ENCODE measurements at regions not wholly inside any gene's neighbourhood (a gene's known extent, or its start where the extent isn't known, plus 50 kb on each side); places are given as distances from the start of the nearest gene placed in this dataset.

GRCh38 chr1:86226204-86226603, 69.6 kb upstream of the COL24A1 start:
- no peak for DNase-seq (ENCODE audit: extremely low spot score)
- ChIA-PET POLR2A (no interaction called here), CTCF (interaction anchor here (1.0 to 1.5 kb wide), 2 partner anchors 8 to 11 kb away, joined by 3 read pairs; no protein-coding TSS in a partner anchor)
- TF ChIP-seq CTCF (IDR thresholded peaks at IDR 0.05; ENCODE audit: control extremely low read depth, extremely low read depth, low read depth, missing control alignments), result no peak

- TF ChIP-seq CTCF (IDR thresholded peaks at IDR 0.05; ENCODE audit: control extremely low read depth, extremely low read depth, low read depth, missing control alignments), result no peak
- POLR2A ChIA-PET, result no interaction called here
- CTCF ChIA-PET, result interaction anchor here (1.3 to 2.0 kb wide), 3 partner anchors 9 to 14 kb away, joined by 3 to 7 read pairs (median 3); no protein-coding TSS in a partner anchor
- DNase-seq (ENCODE audit: extremely low spot score), result no peak
Observed at GRCh38 chr1:86224651-86225310, 68.2 kb upstream of the COL24A1 start.

GRCh38 chr1:86218859-86219258, 62.3 kb upstream of the COL24A1 start:
- no peak for DNase-seq (ENCODE audit: extremely low spot score)
- TF ChIP-seq CTCF (IDR thresholded peaks at IDR 0.05; ENCODE audit: control extremely low read depth, extremely low read depth, low read depth, missing control alignments), result no peak
- ChIA-PET CTCF (interaction anchor here (1.7 kb wide), 1 partner anchor 9 kb away, joined by 4 read pairs; no protein-coding TSS in a partner anchor), POLR2A (no interaction called here)

GRCh38 chr1:86214605-86215004, 58.0 kb upstream of the COL24A1 start:
- DNase-seq (ENCODE audit: extremely low spot score), result no peak
- POLR2A ChIA-PET, result no interaction called here
- CTCF ChIA-PET, result no interaction called here
- no peak for TF ChIP-seq CTCF (IDR thresholded peaks at IDR 0.05; ENCODE audit: control extremely low read depth, extremely low read depth, low read depth, missing control alignments)

- DNase-seq (ENCODE audit: extremely low spot score), result no peak
- no peak for TF ChIP-seq CTCF (IDR thresholded peaks at IDR 0.05; ENCODE audit: control extremely low read depth, extremely low read depth, low read depth, missing control alignments)
- ChIA-PET CTCF (interaction anchor here (1.2 kb wide), 1 partner anchor 9 kb away, joined by 4 read pairs; no protein-coding TSS in a partner anchor), POLR2A (no interaction called here)
Observed at GRCh38 chr1:86209346-86209745, 52.8 kb upstream of the COL24A1 start.

- no peak for DNase-seq (ENCODE audit: extremely low spot score)
- ChIA-PET CTCF (no interaction called here), POLR2A (no interaction called here)
Observed at GRCh38 chr1:86207323-86207722, 50.8 kb upstream of the COL24A1 start.

More at GRCh38 chr1:86207323-86207722, 50.8 kb upstream of the COL24A1 start:
- TF ChIP-seq CTCF (IDR thresholded peaks at IDR 0.05; ENCODE audit: control extremely low read depth, extremely low read depth, low read depth, missing control alignments), result no peak

All from GM10248 (cell line).